Astrocyte of the cerebellum (primary cell): ENCODE measurements at regions not wholly inside any gene's neighbourhood (a gene's known extent, or its start where the extent isn't known, plus 50 kb on each side); places are given as distances from the start of the nearest gene placed in this dataset.

Experiments
- DNase-seq: peaks from one replicate; pipeline ENCODE4 v3.0.0-alpha.2; 2011; ENCODE audit warnings: low read depth
- H3K4me3 ChIP-seq: 2 replicates; pipeline ENCODE4 v1.5.1; 2011; ENCODE audit warnings: mild to moderate bottlenecking, low read depth, low read length, moderate library complexity
- in situ Hi-C: cut with HindIII; loops from 2 replicates; pipeline ENCODE4 v1.10.0; 2017; ENCODE audit warnings: low sequenced_read_pairs
- TF ChIP-seq, protein P1 (sequence below): IDR thresholded peaks from 2 replicates; pipeline ENCODE4 v1.5.1; 2012; ENCODE audit warnings: low read length, low read depth, moderate library complexity, mild to moderate bottlenecking; ENCODE audit errors: missing control alignments

- in situ Hi-C loops, result loop anchor here (25.0 kb wide), 1 partner anchor 134 kb away; the partner anchor contains the start of gene FOXD1
- DNase-seq, result no peak
- peak overlapping the region; percentile 15 for H3K4me3 ChIP-seq
- TF ChIP-seq, protein P1, sequence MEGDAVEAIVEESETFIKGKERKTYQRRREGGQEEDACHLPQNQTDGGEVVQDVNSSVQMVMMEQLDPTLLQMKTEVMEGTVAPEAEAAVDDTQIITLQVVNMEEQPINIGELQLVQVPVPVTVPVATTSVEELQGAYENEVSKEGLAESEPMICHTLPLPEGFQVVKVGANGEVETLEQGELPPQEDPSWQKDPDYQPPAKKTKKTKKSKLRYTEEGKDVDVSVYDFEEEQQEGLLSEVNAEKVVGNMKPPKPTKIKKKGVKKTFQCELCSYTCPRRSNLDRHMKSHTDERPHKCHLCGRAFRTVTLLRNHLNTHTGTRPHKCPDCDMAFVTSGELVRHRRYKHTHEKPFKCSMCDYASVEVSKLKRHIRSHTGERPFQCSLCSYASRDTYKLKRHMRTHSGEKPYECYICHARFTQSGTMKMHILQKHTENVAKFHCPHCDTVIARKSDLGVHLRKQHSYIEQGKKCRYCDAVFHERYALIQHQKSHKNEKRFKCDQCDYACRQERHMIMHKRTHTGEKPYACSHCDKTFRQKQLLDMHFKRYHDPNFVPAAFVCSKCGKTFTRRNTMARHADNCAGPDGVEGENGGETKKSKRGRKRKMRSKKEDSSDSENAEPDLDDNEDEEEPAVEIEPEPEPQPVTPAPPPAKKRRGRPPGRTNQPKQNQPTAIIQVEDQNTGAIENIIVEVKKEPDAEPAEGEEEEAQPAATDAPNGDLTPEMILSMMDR, result peak; percentile 29
These were observed 130.4 kb downstream of the TMEM174 start for GRCh38 chr5:73303148-73304079.

- in situ Hi-C loops, result loop anchor here (25.0 kb wide), 1 partner anchor 135 kb away; the partner anchor contains the start of gene FOXD1
- DNase-seq, result no peak
- no peak overlapping the region for H3K4me3 ChIP-seq
- TF ChIP-seq, protein P1, result no peak
These were observed 129.8 kb downstream of the TMEM174 start for GRCh38 chr5:73302797-73303147.

DNA sequence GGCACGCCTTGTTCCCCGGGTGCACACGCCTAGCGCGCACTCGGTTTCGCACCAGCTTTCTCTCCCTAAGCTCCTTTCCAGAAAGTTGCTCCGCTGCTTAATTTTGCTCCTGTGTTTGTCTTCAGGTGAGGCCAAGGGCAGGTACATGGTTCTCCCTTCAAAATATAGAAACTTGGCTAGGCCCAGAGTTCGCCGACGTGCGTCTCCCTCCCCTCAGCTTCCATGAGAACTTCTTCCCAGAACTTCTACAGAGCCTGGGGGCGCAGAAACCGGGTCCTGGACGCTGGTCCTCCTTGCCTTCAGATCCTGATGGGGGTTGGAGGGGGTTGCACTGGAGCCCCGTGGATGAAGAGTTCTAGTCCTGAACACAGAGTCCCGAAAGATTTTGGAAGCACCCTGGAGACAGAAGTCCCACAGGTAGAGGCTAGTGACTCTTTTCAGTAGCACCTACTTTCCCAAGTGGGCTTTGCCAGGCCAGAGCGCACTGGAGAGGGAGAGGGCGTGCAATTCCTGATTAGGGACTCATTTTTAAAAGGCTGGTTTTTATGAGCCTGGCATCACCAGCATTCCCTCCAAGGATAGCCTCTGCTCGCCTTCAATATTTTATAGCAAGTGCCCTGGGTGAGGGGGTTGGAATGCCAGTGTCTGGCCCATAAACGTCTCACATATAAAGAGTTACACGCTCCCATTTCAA is 128.4 kb downstream of the TMEM174 start:
- no peak overlapping the region for H3K4me3 ChIP-seq
- TF ChIP-seq, protein P1, result no peak
- in situ Hi-C loops, result loop anchor here (25.0 kb wide), 1 partner anchor 136 kb away; the partner anchor contains the start of gene FOXD1
- no peak for DNase-seq

GRCh38 chr5:73300337-73301207 is 127.6 kb downstream of the TMEM174 start:
- no peak overlapping the region for H3K4me3 ChIP-seq
- no peak for DNase-seq
- TF ChIP-seq, protein P1, result no peak
- in situ Hi-C loops, result loop anchor here (25.0 kb wide), 1 partner anchor 137 kb away; the partner anchor contains the start of gene FOXD1

DNA sequence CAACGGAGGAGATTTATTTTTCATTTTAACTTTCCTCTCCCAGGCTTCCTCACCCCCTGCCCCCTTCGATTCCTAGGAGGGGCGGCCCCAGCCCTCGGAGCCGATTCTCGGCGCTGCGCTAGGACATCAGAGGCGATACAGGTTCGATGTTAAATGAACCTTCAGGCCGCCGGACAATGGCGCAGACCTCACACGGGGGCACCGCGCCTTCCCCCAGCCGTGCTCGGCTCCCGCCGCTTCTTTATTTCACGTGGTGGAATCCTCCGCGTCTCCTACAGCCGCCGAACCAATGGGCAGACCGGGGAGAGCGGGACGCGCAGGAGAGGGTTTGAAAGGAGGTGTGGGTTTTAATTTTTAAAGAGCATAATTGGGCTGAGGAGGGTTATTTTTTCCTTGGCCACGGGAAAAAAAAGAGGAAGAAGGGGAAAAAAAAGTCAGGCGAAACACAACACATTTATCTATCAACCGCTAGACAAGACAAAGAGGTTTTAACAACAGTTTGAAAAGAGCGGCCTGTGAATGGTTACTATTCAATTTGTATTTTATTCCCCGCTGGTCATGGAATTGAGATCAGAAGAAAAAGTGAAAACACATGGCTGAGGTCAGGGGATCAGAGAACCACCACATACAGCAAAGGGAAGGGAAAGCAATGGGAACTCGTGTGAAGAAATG is 126.8 kb downstream of the TMEM174 start:
- in situ Hi-C loops, result loop anchor here (25.0 kb wide), 1 partner anchor 138 kb away; the partner anchor contains the start of gene FOXD1
- DNase-seq, result no peak
- TF ChIP-seq, protein P1, result no peak
- H3K4me3 ChIP-seq, result peak overlapping the region; percentile 12
